ENCODE measurements at regions not wholly inside any gene's neighbourhood (a gene's known extent, or its start where the extent isn't known, plus 50 kb on each side); places are given as distances from the start of the nearest gene placed in this dataset.

DNA sequence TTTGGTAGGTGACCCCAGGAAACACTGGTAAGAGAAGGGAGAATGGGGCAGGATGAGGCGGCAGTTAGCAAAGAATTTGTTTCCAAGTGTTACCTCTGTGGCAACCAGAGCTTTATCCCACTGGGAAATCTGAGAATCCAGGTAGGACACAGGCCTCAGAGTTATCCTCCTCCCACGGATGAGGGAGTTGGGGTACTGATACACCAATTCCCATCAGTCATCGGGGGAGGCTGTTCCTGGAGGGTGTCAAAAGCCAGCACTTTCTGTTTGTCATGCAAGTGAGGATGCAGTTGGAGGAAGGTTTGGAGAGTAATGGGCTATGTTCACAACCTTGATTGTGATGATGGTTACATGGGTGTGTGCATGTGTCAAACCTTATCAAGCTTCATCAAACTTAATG is 221.2 kb upstream of the SFSWAP start:
- Mint-ChIP-seq H3K27me3 (no peaks in the 10 kb centered on the region), H3K27ac (no peak overlapping the region), H3K4me1 (ENCODE audit: low read depth) (peaks cover under 1% of the 10 kb centered on the region), H3K9me3 (no peaks in the 10 kb centered on the region), H3K4me3 (no peak overlapping the region), H3K36me3 (ENCODE audit: low read depth) (no peaks in the 10 kb centered on the region)
- no peaks in the 10 kb centered on the region for H3K27me3 ChIP-seq (ENCODE audit: control insufficient read depth in 1 of 2, insufficient read depth in 2 of 2, low read length in 2 of 2)
- CTCF ChIA-PET, result no interaction called here
- no peak overlapping the region for H3K27ac ChIP-seq (ENCODE audit: low read depth in 1 of 2, low read length in 2 of 2)
- H3K4me1 ChIP-seq (ENCODE audit: insufficient read depth, low read length), result no peaks in the 10 kb centered on the region
- no peaks in the 10 kb centered on the region for H3K36me3 ChIP-seq (ENCODE audit: insufficient read depth, low read length)
- H3K4me3 ChIP-seq (ENCODE audit: low read length), result no peak overlapping the region
- TF ChIP-seq, protein P1, sequence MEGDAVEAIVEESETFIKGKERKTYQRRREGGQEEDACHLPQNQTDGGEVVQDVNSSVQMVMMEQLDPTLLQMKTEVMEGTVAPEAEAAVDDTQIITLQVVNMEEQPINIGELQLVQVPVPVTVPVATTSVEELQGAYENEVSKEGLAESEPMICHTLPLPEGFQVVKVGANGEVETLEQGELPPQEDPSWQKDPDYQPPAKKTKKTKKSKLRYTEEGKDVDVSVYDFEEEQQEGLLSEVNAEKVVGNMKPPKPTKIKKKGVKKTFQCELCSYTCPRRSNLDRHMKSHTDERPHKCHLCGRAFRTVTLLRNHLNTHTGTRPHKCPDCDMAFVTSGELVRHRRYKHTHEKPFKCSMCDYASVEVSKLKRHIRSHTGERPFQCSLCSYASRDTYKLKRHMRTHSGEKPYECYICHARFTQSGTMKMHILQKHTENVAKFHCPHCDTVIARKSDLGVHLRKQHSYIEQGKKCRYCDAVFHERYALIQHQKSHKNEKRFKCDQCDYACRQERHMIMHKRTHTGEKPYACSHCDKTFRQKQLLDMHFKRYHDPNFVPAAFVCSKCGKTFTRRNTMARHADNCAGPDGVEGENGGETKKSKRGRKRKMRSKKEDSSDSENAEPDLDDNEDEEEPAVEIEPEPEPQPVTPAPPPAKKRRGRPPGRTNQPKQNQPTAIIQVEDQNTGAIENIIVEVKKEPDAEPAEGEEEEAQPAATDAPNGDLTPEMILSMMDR (IDR thresholded peaks at IDR 0.05), result no peak
- ATAC-seq (ENCODE audit: poor library complexity) (no peak), DNase-seq (no peak)
- intact Hi-C loops (cut with DNase I, micrococcal nuclease), result no loop called here
- H3K9me3 ChIP-seq (ENCODE audit: control insufficient read depth in 1 of 2, insufficient read depth in 1 of 2, low read length in 2 of 2), result no peaks in the 10 kb centered on the region
- POLR2A ChIA-PET, result no interaction called here

- intact Hi-C loops (cut with DNase I, micrococcal nuclease), result no loop called here
- Histone ChIP-seq H3K27ac (ENCODE audit: low read depth in 1 of 2, low read length in 2 of 2) (no peak overlapping the region), H3K9me3 (ENCODE audit: control insufficient read depth in 1 of 2, insufficient read depth in 1 of 2, low read length in 2 of 2) (no peaks in the 10 kb centered on the region), H3K4me1 (ENCODE audit: insufficient read depth, low read length) (no peaks in the 10 kb centered on the region), H3K27me3 (ENCODE audit: control insufficient read depth in 1 of 2, insufficient read depth in 2 of 2, low read length in 2 of 2) (no peaks in the 10 kb centered on the region), H3K4me3 (ENCODE audit: low read length) (no peak overlapping the region), H3K36me3 (ENCODE audit: insufficient read depth, low read length) (no peaks in the 10 kb centered on the region)
- CTCF ChIA-PET, result no interaction called here
- H3K9me3 Mint-ChIP-seq, result no peaks in the 10 kb centered on the region
- POLR2A ChIA-PET, result no interaction called here
- no peak overlapping the region for H3K27ac Mint-ChIP-seq
- TF ChIP-seq, protein P1 (IDR thresholded peaks at IDR 0.05), result no peak
- no peak overlapping the region for H3K4me3 Mint-ChIP-seq
- ATAC-seq (ENCODE audit: poor library complexity) (no peak), DNase-seq (no peak)
- H3K36me3 Mint-ChIP-seq (ENCODE audit: low read depth), result no peaks in the 10 kb centered on the region
- peaks cover 5% of the 10 kb centered on the region for H3K4me1 Mint-ChIP-seq (ENCODE audit: low read depth)
- no peaks in the 10 kb centered on the region for H3K27me3 Mint-ChIP-seq
Observed at GRCh38 chr12:131491155-131491554, 219.7 kb upstream of the SFSWAP start.

DNA sequence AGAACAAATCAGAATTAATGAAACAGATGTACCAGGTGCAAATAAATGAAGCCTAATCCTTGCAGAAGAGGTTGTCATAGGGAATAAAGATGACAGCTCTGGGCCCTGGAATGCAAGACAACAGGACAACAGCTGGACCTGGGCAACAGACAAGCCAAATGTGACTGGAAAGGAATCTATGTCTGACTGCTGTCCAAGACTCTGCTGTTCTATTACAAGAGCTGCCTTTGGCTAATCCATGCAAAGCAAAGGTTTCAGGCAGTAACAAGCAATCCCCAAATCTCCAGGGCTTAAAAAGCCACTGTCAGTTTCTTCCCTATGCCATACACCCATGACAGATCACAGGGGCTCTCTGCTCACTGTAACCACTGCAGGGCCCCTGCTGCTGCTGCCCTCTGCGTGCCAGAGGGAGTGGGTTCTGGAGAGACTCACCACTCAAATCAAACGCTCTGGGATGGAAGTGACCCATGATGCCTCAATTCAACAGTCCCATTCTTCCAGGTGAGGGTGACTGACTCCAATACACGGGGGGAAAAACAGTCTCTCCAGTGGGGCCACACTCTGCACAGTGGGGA is 218.9 kb upstream of the SFSWAP start:
- no peak for ATAC-seq (ENCODE audit: poor library complexity)
- ChIA-PET CTCF (no interaction called here), POLR2A (no interaction called here)
- intact Hi-C loops (cut with DNase I, micrococcal nuclease), result no loop called here
- H3K36me3 Mint-ChIP-seq (ENCODE audit: low read depth), result no peaks in the 10 kb centered on the region
- H3K27me3 ChIP-seq (ENCODE audit: control insufficient read depth in 1 of 2, insufficient read depth in 2 of 2, low read length in 2 of 2), result no peaks in the 10 kb centered on the region
- H3K4me3 Mint-ChIP-seq, result no peak overlapping the region
- H3K9me3 Mint-ChIP-seq, result no peaks in the 10 kb centered on the region
- no peak overlapping the region for H3K27ac ChIP-seq (ENCODE audit: low read depth in 1 of 2, low read length in 2 of 2)
- no peaks in the 10 kb centered on the region for H3K4me1 ChIP-seq (ENCODE audit: insufficient read depth, low read length)
- no peaks in the 10 kb centered on the region for H3K27me3 Mint-ChIP-seq
- no peak overlapping the region for H3K4me3 ChIP-seq (ENCODE audit: low read length)
- no peak for DNase-seq
- H3K9me3 ChIP-seq (ENCODE audit: control insufficient read depth in 1 of 2, insufficient read depth in 1 of 2, low read length in 2 of 2), result no peaks in the 10 kb centered on the region
- H3K36me3 ChIP-seq (ENCODE audit: insufficient read depth, low read length), result no peaks in the 10 kb centered on the region
- no peak overlapping the region for H3K27ac Mint-ChIP-seq
- H3K4me1 Mint-ChIP-seq (ENCODE audit: low read depth), result peaks cover 5% of the 10 kb centered on the region
- TF ChIP-seq, protein P1 (IDR thresholded peaks at IDR 0.05), result no peak
